Muscle of leg (tissue), 3 donors: ENCODE measurements at regions not wholly inside any gene's neighbourhood (a gene's known extent, or its start where the extent isn't known, plus 50 kb on each side); places are given as distances from the start of the nearest gene placed in this dataset.
"Not testable (repeated sequence)": the region's sequence is repeated elsewhere in the genome, so short reads cannot be mapped to it uniquely, and the experiment has no call there.

Source experiments
- DNase-seq: peaks from one replicate; pipeline ENCODE4 v3.0.0; 2013
- H3K27ac ChIP-seq: one replicate; pipeline ENCODE4 v1.5.1; 2013; ENCODE audit warnings: mild to moderate bottlenecking, low read length, control low read depth
- H3K27me3 ChIP-seq: one replicate; pipeline ENCODE4 v1.6.1; 2013; ENCODE audit warnings: low read length; ENCODE audit not compliant: control insufficient read depth, insufficient read depth
- H3K36me3 ChIP-seq: one replicate; pipeline ENCODE4 v1.6.1; 2013; ENCODE audit warnings: low read length; ENCODE audit not compliant: control insufficient read depth, insufficient read depth
- H3K4me1 ChIP-seq: one replicate; pipeline ENCODE4 v1.6.1; 2013; ENCODE audit warnings: low read length; ENCODE audit not compliant: control insufficient read depth, insufficient read depth
- H3K4me3 ChIP-seq: one replicate; pipeline ENCODE4 v1.5.1; 2013; ENCODE audit warnings: low read length, control low read depth
- H3K9me3 ChIP-seq: replicated peaks from 2 replicates; pipeline ENCODE4 v1.6.1; 2013; ENCODE audit warnings: low read depth, low read length; ENCODE audit not compliant: control insufficient read depth
- WGBS: methylation state at CpG from one replicate; pipeline ENCODE4 v1.1.5; 2013; ENCODE audit warnings: missing lambda C conversion rate; ENCODE audit not compliant: insufficient coverage; 5-methylcytosine and 5-hydroxymethylcytosine counted together

DNA sequence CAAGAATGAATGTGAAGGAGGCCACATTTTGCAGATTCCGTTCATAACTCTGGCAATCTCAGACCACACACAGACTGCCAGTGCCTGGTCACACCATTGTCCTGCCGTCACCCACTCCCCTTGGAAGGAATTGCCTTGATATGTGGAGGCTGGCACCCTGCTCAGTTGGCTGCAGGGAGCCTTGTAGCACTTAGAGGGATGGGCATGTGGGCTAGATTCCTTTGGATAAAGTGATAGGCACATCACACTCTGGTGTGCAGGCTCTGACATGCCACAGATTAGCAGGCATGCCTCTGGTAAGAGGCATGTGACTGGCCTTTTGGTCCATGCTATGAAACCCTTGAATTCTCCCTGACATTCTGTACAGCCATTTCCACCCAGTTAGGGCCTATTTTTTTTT, 254.6 kb upstream of the PIK3R1 start:
- DNase-seq = no peak
- Histone ChIP-seq H3K9me3 (no peaks in the 10 kb centered on the region), H3K36me3 (no peaks in the 10 kb centered on the region), H3K27me3 (no peaks in the 10 kb centered on the region), H3K4me1 (peaks cover 5% of the 10 kb centered on the region), H3K27ac (no peak overlapping the region), H3K4me3 (no peak overlapping the region)
- WGBS = no CpG with 5 or more reads among the region's 2 CpGs

- H3K27me3 ChIP-seq = no peaks in the 10 kb centered on the region
- H3K4me1 ChIP-seq = peaks cover 9% of the 10 kb centered on the region
- H3K9me3 ChIP-seq = no peaks in the 10 kb centered on the region
- WGBS = 47% methylated on average over 3 of the region's 6 CpGs
- peak; percentile 65 for DNase-seq
- peak overlapping the region; percentile 4 for H3K27ac ChIP-seq
- no peaks in the 10 kb centered on the region for H3K36me3 ChIP-seq
- H3K4me3 ChIP-seq = no peak overlapping the region
Measured at GRCh38 chr5:67957374-67957773, 258.2 kb upstream of the PIK3R1 start.

DNA sequence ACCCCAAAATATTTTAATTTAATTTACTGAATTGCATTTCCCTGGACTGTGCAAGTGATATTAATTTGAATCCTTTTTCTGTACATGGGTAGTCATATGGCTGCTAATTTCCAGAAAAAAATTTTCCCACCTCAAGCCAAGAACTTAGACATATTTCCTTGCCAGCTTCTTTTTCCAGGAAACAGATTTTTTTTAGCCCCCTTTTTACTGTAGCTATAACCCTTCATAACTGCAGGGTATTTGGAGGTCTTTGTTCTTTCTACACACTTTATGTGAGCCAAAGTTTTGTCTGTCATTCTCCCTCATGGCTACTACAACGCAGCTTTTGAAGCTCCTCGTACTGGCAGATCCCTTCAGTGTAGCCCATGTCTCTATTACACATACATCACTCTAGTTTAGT, 261.2 kb upstream of the PIK3R1 start:
- WGBS = 40% methylated on average over 1 of the region's 2 CpGs
- DNase-seq = no peak
- no peak overlapping the region for H3K4me3 ChIP-seq

DNA sequence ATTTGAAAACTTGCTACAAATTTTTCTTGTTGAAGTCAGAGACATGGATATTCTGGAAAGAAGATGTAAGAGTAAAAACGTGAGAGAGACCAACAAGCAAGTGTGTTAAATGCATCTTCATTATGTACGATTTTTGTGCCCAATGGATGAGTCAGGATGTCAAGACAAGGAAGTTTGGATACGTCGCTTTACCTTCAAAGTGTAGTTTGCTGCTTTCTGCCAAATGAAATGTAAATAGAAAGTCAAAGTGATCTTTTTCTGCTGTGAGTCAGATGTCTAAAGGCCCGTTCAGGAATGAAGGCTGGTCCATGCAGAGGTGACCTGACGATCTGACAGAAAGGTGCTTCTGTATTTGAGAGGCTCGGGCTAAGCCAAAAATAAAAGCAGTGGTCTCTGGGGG, 273.1 kb upstream of the PIK3R1 start:
- no peaks in the 10 kb centered on the region for H3K36me3 ChIP-seq
- peak; percentile 63 for DNase-seq
- no peaks in the 10 kb centered on the region for H3K9me3 ChIP-seq
- H3K27ac ChIP-seq = no peak overlapping the region
- WGBS = 64% methylated on average over 4 of the region's 7 CpGs
- H3K4me3 ChIP-seq = no peak overlapping the region
- H3K27me3 ChIP-seq = no peaks in the 10 kb centered on the region
- no peaks in the 10 kb centered on the region for H3K4me1 ChIP-seq

More for the DNA sequence above, 261.2 kb upstream of the PIK3R1 start:
- peaks cover 9% of the 10 kb centered on the region for H3K4me1 ChIP-seq
- H3K9me3 ChIP-seq = no peaks in the 10 kb centered on the region
- no peaks in the 10 kb centered on the region for H3K27me3 ChIP-seq
- no peak overlapping the region for H3K27ac ChIP-seq
- no peaks in the 10 kb centered on the region for H3K36me3 ChIP-seq

DNA sequence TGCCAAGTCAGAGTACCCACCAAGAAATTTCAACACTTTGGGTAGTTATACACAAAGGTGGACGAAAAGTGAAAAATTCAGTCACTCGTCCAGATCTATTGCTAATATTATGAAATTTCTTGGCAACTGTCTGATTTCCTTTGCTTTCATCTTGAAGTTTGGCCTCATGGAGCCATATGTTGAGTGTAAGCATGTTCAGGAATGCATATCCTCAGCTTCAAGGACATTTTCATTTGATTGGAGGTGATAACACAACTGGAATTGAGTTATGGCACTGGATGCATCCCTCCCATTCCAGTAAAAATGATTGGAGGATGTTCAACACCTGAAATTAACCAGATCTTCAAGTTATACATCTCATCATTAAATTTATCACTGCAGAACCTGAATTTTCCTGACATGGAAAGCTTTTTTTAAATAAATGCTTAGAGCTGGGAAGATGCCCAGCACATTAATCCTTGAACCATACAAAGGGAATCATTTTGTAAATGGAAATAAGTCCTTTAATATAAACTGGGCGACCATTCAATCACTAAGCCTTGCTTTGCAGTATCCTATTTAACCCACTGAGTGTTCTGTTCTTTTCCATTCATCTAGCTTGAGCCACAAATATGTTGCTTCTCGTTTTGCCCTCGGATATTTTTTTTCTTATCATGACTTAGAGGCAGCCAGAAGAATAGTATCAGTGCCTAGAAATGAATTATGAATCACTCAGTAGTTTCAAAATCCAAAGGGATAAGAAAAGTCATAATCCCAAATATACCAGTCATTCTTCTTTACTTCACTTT, 273.7 kb upstream of the PIK3R1 start:
- Histone ChIP-seq H3K36me3 (no peaks in the 10 kb centered on the region), H3K9me3 (no peaks in the 10 kb centered on the region), H3K27me3 (no peaks in the 10 kb centered on the region), H3K4me3 (no peak overlapping the region), H3K27ac (no peak overlapping the region), H3K4me1 (no peaks in the 10 kb centered on the region)
- DNase-seq = peak; percentile 71
- no CpG with 5 or more reads among the region's 5 CpGs for WGBS

- H3K4me1 ChIP-seq = no peaks in the 10 kb centered on the region
- H3K4me3 ChIP-seq = no peak overlapping the region
- WGBS = 82% methylated on average over 3 of the region's 4 CpGs
- H3K36me3 ChIP-seq = no peaks in the 10 kb centered on the region
- H3K27me3 ChIP-seq = no peaks in the 10 kb centered on the region
- H3K9me3 ChIP-seq = peaks cover 2% of the 10 kb centered on the region
- peak; percentile 24 for DNase-seq
- no peak overlapping the region for H3K27ac ChIP-seq
Measured at GRCh38 chr5:67935908-67936566, 279.5 kb upstream of the PIK3R1 start.

GRCh38 chr5:67934976-67935375, 280.6 kb upstream of the PIK3R1 start:
- H3K36me3 ChIP-seq = no peaks in the 10 kb centered on the region
- 86% methylated on average over 4 of the region's 4 CpGs for WGBS
- no peak for DNase-seq
- no peaks in the 10 kb centered on the region for H3K27me3 ChIP-seq
- no peaks in the 10 kb centered on the region for H3K4me1 ChIP-seq
- H3K9me3 ChIP-seq = peaks cover 2% of the 10 kb centered on the region
- H3K27ac ChIP-seq = no peak overlapping the region
- H3K4me3 ChIP-seq = no peak overlapping the region

GRCh38 chr5:67925511-67925910, 290.0 kb upstream of the PIK3R1 start:
- H3K27me3 ChIP-seq = no peaks in the 10 kb centered on the region
- no peaks in the 10 kb centered on the region for H3K36me3 ChIP-seq
- whole genome bisulfite sequencing = 62% methylated on average over 3 of the region's 5 CpGs
- no peaks in the 10 kb centered on the region for H3K4me1 ChIP-seq
- H3K9me3 ChIP-seq = no peaks in the 10 kb centered on the region
- H3K27ac ChIP-seq = no peak overlapping the region
- H3K4me3 ChIP-seq = no peak overlapping the region
- DNase-seq = no peak

DNA sequence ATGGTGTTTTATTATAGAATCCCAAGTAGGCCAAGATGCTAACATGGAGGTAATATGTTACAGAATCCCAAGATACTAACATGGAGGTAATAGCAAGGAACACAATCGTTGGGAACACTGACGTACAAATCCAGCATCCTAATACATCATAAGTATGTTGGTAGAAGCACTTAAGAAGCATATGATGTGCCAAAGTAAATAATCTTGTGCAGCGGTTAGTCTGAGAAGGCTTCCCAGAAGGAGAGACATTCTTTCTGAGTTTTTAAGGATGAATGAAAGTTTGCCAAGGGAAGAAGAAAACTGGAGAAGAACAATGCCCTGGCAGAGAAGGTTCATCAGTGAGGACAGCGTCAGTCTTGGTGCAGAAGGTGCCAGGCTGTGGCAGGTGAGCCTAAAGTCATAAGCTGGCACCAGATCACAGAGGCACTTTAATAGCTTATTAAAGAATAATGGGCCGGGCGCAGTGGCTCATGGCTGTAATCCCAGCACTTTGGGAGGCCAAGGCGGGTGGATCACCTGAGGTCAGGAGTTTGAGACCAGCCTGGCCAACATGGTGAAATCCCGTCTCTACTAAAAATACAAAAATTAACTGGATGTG, 294.5 kb upstream of the PIK3R1 start:
- H3K4me1 ChIP-seq = no peaks in the 10 kb centered on the region
- no peak for DNase-seq
- no peaks in the 10 kb centered on the region for H3K9me3 ChIP-seq
- no peaks in the 10 kb centered on the region for H3K36me3 ChIP-seq
- no peak overlapping the region for H3K4me3 ChIP-seq
- whole genome bisulfite sequencing = 81% methylated on average over 4 of the region's 8 CpGs
- no peak overlapping the region for H3K27ac ChIP-seq
- H3K27me3 ChIP-seq = no peaks in the 10 kb centered on the region

- not testable (repeated sequence) for H3K27me3 ChIP-seq, H3K27ac ChIP-seq, DNase-seq, H3K4me3 ChIP-seq, H3K36me3 ChIP-seq, H3K4me1 ChIP-seq, H3K9me3 ChIP-seq
Measured at GRCh38 chr5:67919532-67919931, 296.0 kb upstream of the PIK3R1 start.
